Right kidney (tissue), 1 donor: ENCODE measurements at regions not wholly inside any gene's neighbourhood (a gene's known extent, or its start where the extent isn't known, plus 50 kb on each side); places are given as distances from the start of the nearest gene placed in this dataset.
"Not testable (repeated sequence)": the region's sequence is repeated elsewhere in the genome, so short reads cannot be mapped to it uniquely, and the experiment has no call there.

Experiments
- DNase-seq: peaks from one replicate; pipeline ENCODE4 v3.0.0-alpha.2; 2016

- not testable (repeated sequence) for DNase-seq
These were observed 57.0 kb upstream of the NEUROD1 start for GRCh38 chr2:181737302-181737701.

- no peak for DNase-seq
These were observed 57.8 kb upstream of the NEUROD1 start for GRCh38 chr2:181738074-181738473.

GRCh38 chr2:181738563-181738962, 58.2 kb upstream of the NEUROD1 start:
- no peak for DNase-seq

GRCh38 chr2:181741756-181742155, 61.4 kb upstream of the NEUROD1 start:
- no peak for DNase-seq

- DNase-seq = no peak
These were observed 62.0 kb upstream of the NEUROD1 start for GRCh38 chr2:181742361-181742760.

GRCh38 chr2:181742922-181743722, 62.8 kb upstream of the NEUROD1 start:
- peak; percentile 45 for DNase-seq

GRCh38 chr2:181743723-181744031, 63.4 kb upstream of the NEUROD1 start:
- no peak for DNase-seq

GRCh38 chr2:181745796-181746540, 65.7 kb upstream of the NEUROD1 start:
- no peak for DNase-seq

GRCh38 chr2:181746844-181747243, 66.5 kb upstream of the NEUROD1 start:
- no peak for DNase-seq

- DNase-seq = no peak
These were observed 70.0 kb upstream of the NEUROD1 start for GRCh38 chr2:181750305-181750704.

GRCh38 chr2:181751266-181752030, 71.1 kb upstream of the NEUROD1 start:
- no peak for DNase-seq

- DNase-seq = no peak
These were observed 72.0 kb upstream of the NEUROD1 start for GRCh38 chr2:181752301-181752700.

- no peak for DNase-seq
These were observed 73.4 kb upstream of the NEUROD1 start for GRCh38 chr2:181753686-181754085.

GRCh38 chr2:181754105-181754504, 73.8 kb upstream of the NEUROD1 start:
- DNase-seq = no peak

GRCh38 chr2:181755181-181755580, 74.9 kb upstream of the NEUROD1 start:
- DNase-seq = no peak

GRCh38 chr2:181760521-181760920, 80.2 kb upstream of the NEUROD1 start:
- DNase-seq = no peak

- DNase-seq = no peak
These were observed 80.9 kb upstream of the NEUROD1 start for GRCh38 chr2:181761175-181761574.

GRCh38 chr2:181762000-181762399, 81.7 kb upstream of the NEUROD1 start:
- DNase-seq = no peak

- no peak for DNase-seq
These were observed 82.5 kb upstream of the NEUROD1 start for GRCh38 chr2:181762848-181763247.

GRCh38 chr2:181763423-181763822, 83.1 kb upstream of the NEUROD1 start:
- no peak for DNase-seq

- DNase-seq = no peak
These were observed 84.0 kb upstream of the NEUROD1 start for GRCh38 chr2:181764095-181764963.

GRCh38 chr2:181766129-181766528, 85.8 kb upstream of the NEUROD1 start:
- DNase-seq = no peak
